Neural progenitor cell (in vitro differentiated cells): ENCODE measurements at regions not wholly inside any gene's neighbourhood (a gene's known extent, or its start where the extent isn't known, plus 50 kb on each side); places are given as distances from the start of the nearest gene placed in this dataset.

ENCODE experiments used
- DNase-seq: peaks from one replicate; pipeline ENCODE4 v3.0.0-alpha.2; 2016; ENCODE audit warnings: low spot score
- H2AFZ ChIP-seq: fragments of 200-600 bp; sonication (generic); replicated peaks from 2 replicates; pipeline ENCODE4 v1.6.1; 2016; ENCODE audit warnings: antibody characterized with exemption
- H3F3A ChIP-seq: fragments of 200-600 bp; sonication (generic); 2 replicates; pipeline ENCODE4 v1.6.1; 2016; ENCODE audit warnings: antibody characterized with exemption, low read depth
- H3K27ac ChIP-seq: fragments of 200-600 bp; sonication (generic); 2 replicates; pipeline ENCODE4 v1.5.1; 2016; ENCODE audit warnings: mild to moderate bottlenecking
- H3K27me3 ChIP-seq: fragments of 200-600 bp; sonication (generic); 2 replicates; pipeline ENCODE4 v1.6.1; 2016; ENCODE audit warnings: mild to moderate bottlenecking, moderate library complexity
- H3K36me3 ChIP-seq: fragments of 200-600 bp; sonication (generic); 2 replicates; pipeline ENCODE4 v1.5.1; 2016
- H3K4me1 ChIP-seq: fragments of 200-600 bp; sonication (generic); 2 replicates; pipeline ENCODE4 v1.6.1; 2016; ENCODE audit warnings: mixed run types
- H3K4me2 ChIP-seq: fragments of 200-600 bp; sonication (generic); 2 replicates; pipeline ENCODE4 v1.6.1; 2016
- H3K4me3 ChIP-seq: fragments of 200-600 bp; sonication (generic); 2 replicates; pipeline ENCODE4 v1.5.1; 2016
- H3K79me2 ChIP-seq: fragments of 200-600 bp; sonication (generic); 2 replicates; pipeline ENCODE4 v1.6.1; 2016; ENCODE audit warnings: low read depth
- H3K9ac ChIP-seq: fragments of 200-600 bp; sonication (generic); 2 replicates; pipeline ENCODE4 v1.6.1; 2016
- H3K9me3 ChIP-seq: fragments of 200-600 bp; sonication (generic); 2 replicates; pipeline ENCODE4 v1.5.1; 2016; ENCODE audit warnings: low read depth
- H4K20me1 ChIP-seq: fragments of 200-600 bp; sonication (generic); 2 replicates; pipeline ENCODE4 v1.6.1; 2016; ENCODE audit warnings: low read depth
- H3K27ac Mint-ChIP-seq: 3 replicates; pipeline ENCODE4 v1.8.0; 2021; ENCODE audit warnings: mixed read lengths
- H3K27me3 Mint-ChIP-seq: 2 replicates; pipeline ENCODE4 v1.8.0; 2022; ENCODE audit warnings: low read depth, mild to moderate bottlenecking, inconsistent platforms, moderate library complexity, mixed read lengths; ENCODE audit not compliant: insufficient read depth
- H3K36me3 Mint-ChIP-seq: 3 replicates; pipeline ENCODE4 v1.8.0; 2021; ENCODE audit warnings: mixed read lengths
- H3K4me1 Mint-ChIP-seq: 3 replicates; pipeline ENCODE4 v1.8.0; 2021; ENCODE audit warnings: mixed read lengths
- H3K4me3 Mint-ChIP-seq: 3 replicates; pipeline ENCODE4 v1.8.0; 2021; ENCODE audit warnings: mild to moderate bottlenecking, moderate library complexity, mixed read lengths
- H3K9me3 Mint-ChIP-seq: 3 replicates; pipeline ENCODE4 v1.8.0; 2020; ENCODE audit warnings: mixed read lengths
- CTCF ChIP-seq: fragments of 200-600 bp; sonication (generic); IDR thresholded peaks from 2 replicates; pipeline ENCODE4 v1.5.1; 2017; ENCODE audit warnings: antibody characterized with exemption, mild to moderate bottlenecking
- EZH2 ChIP-seq: fragments of 200-600 bp; sonication (generic); IDR thresholded peaks from 2 replicates; pipeline ENCODE4 v1.6.1; 2017; ENCODE audit warnings: antibody characterized with exemption, mild to moderate bottlenecking, moderate library complexity
- EZH2phosphoT487 ChIP-seq: fragments of 200-600 bp; sonication (generic); IDR thresholded peaks from 2 replicates; pipeline ENCODE4 v1.6.1; 2017; ENCODE audit warnings: antibody characterized with exemption

GRCh38 chr6:40253420-40253819, 319.2 kb upstream of the MOCS1 start:
- no peaks in the 10 kb centered on the region for H3K27me3 ChIP-seq
- peaks cover 8% of the 10 kb centered on the region for H3K4me1 ChIP-seq
- H3F3A ChIP-seq = no peaks in the 10 kb centered on the region
- H3K4me1 Mint-ChIP-seq = peaks cover 4% of the 10 kb centered on the region
- H3K79me2 ChIP-seq = no peaks in the 10 kb centered on the region
- no peak for DNase-seq
- no peaks in the 10 kb centered on the region for H3K9me3 Mint-ChIP-seq
- H3K27me3 Mint-ChIP-seq = peaks cover under 1% of the 10 kb centered on the region
- H3K27ac ChIP-seq = no peak overlapping the region
- no peak for TF ChIP-seq EZH2phosphoT487
- no peak for TF ChIP-seq EZH2
- TF ChIP-seq CTCF = no peak
- no peak overlapping the region for H3K27ac Mint-ChIP-seq
- H3K9me3 ChIP-seq = no peaks in the 10 kb centered on the region
- no peak overlapping the region for H3K4me3 ChIP-seq
- no peaks in the 10 kb centered on the region for H3K36me3 ChIP-seq
- no peaks in the 10 kb centered on the region for H4K20me1 ChIP-seq
- H3K36me3 Mint-ChIP-seq = no peaks in the 10 kb centered on the region
- H3K4me2 ChIP-seq = no peak overlapping the region
- no peak overlapping the region for H2AFZ ChIP-seq
- no peak overlapping the region for H3K4me3 Mint-ChIP-seq
- no peak overlapping the region for H3K9ac ChIP-seq

GRCh38 chr6:40252531-40253258, 318.4 kb upstream of the MOCS1 start:
- H3K4me3 ChIP-seq = no peak overlapping the region
- no peaks in the 10 kb centered on the region for H3K79me2 ChIP-seq
- no peaks in the 10 kb centered on the region for H4K20me1 ChIP-seq
- no peak overlapping the region for H3K4me3 Mint-ChIP-seq
- no peaks in the 10 kb centered on the region for H3K4me1 Mint-ChIP-seq
- H3K36me3 ChIP-seq = no peaks in the 10 kb centered on the region
- no peaks in the 10 kb centered on the region for H3K9me3 ChIP-seq
- no peak for DNase-seq
- no peak overlapping the region for H2AFZ ChIP-seq
- H3K27me3 ChIP-seq = no peaks in the 10 kb centered on the region
- H3K9ac ChIP-seq = no peak overlapping the region
- H3K36me3 Mint-ChIP-seq = no peaks in the 10 kb centered on the region
- no peaks in the 10 kb centered on the region for H3K9me3 Mint-ChIP-seq
- H3K27ac ChIP-seq = no peak overlapping the region
- no peak overlapping the region for H3K4me2 ChIP-seq
- no peaks in the 10 kb centered on the region for H3K27me3 Mint-ChIP-seq
- H3K4me1 ChIP-seq = peaks cover 8% of the 10 kb centered on the region
- H3F3A ChIP-seq = no peaks in the 10 kb centered on the region
- no peak overlapping the region for H3K27ac Mint-ChIP-seq
- TF ChIP-seq CTCF = no peak
- no peak for TF ChIP-seq EZH2
- no peak for TF ChIP-seq EZH2phosphoT487

DNA sequence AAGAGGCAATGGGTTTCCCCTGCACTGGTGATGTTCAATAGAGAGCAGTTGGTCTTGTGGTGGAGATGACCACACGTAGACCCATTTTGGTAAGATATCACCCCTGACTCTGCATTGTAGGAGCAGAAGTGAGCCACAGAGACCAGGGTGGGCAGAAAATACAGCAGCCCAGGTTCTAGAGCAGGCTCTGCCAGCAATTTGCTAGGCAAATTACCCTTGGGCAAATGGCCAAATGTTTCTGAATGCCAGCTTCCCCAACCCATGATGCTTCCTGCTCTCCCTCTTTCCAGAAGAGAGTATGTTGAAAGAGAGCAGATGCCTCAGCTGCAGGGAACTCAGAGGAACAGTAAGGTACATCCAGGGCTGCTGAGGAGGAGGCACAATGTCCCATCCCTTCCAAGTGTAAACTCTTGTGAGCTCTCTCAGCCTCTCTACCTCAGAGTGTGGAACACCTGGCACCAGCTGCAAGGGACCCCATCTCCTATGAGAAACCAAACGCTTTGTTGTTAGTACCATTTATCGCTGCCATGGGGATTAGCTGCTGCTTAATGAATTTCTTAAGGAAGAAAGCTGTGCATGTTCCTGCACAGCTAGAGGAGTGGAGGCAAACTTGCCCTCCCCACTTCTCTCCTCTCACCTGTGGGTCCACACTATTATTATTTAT, 317.5 kb upstream of the MOCS1 start:
- Mint-ChIP-seq H3K4me1 (no peaks in the 10 kb centered on the region), H3K27me3 (no peaks in the 10 kb centered on the region)

More for the DNA sequence above, 317.5 kb upstream of the MOCS1 start:
- no peaks in the 10 kb centered on the region for H3K36me3 Mint-ChIP-seq
- Histone ChIP-seq H3K79me2 (no peaks in the 10 kb centered on the region), H3K27ac (no peak overlapping the region), H3K9me3 (no peaks in the 10 kb centered on the region), H3K9ac (no peak overlapping the region), H3K4me1 (peaks cover 6% of the 10 kb centered on the region), H3K4me3 (no peak overlapping the region), H3K4me2 (no peak overlapping the region), H3K36me3 (no peaks in the 10 kb centered on the region), H2AFZ (no peak overlapping the region), H4K20me1 (no peaks in the 10 kb centered on the region), H3K27me3 (no peaks in the 10 kb centered on the region), H3F3A (no peaks in the 10 kb centered on the region)
- no peak for TF ChIP-seq CTCF
- no peak for TF ChIP-seq EZH2phosphoT487
- TF ChIP-seq EZH2 = no peak
- no peak overlapping the region for H3K27ac Mint-ChIP-seq
- H3K9me3 Mint-ChIP-seq = no peaks in the 10 kb centered on the region
- H3K4me3 Mint-ChIP-seq = no peak overlapping the region
- no peak for DNase-seq
